ENCODE measurements at regions not wholly inside any gene's neighbourhood (a gene's known extent, or its start where the extent isn't known, plus 50 kb on each side); places are given as distances from the start of the nearest gene placed in this dataset.

DNA sequence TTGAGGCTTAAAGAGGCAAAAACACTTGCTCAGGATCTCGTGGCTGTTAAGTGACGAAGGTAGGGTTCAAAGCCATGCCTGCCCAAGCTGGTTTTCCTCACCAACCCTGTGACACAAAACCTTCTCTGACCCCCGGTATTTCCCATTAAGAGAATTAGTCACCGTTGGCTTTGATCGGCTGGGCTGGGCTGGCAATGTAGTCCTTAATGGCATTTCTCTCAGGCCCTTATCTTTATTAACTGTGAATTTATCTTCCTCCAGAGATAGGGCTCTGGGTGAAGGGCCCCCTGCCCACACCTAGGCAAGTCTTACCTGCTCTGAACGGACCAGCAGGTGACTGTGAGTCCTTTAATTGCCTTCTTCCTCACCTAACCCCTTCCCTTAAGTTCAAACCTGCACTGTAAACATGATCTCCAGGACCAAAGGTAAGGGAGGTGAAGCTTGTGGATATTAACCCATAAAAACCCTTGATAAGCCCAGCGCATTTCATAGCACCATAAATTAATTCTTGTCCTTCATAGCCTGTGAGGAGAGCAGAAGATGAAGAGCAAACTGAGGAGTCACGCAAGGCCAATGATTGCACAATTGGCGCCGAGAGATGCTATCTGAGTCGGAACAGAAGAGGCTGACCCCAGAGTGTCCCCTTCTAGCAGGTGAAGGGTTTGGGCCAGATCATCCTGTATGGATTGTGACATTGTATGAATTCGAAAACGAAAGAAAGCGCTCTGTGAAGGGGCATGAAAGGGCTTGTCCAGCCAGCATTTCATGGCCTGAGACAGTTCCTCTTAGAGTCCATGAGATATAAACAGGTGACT is 790.8 kb upstream of the TBX3 start:
- no peak for DNase-seq (ENCODE audit: low spot score)
- ATAC-seq = no peak

DNA sequence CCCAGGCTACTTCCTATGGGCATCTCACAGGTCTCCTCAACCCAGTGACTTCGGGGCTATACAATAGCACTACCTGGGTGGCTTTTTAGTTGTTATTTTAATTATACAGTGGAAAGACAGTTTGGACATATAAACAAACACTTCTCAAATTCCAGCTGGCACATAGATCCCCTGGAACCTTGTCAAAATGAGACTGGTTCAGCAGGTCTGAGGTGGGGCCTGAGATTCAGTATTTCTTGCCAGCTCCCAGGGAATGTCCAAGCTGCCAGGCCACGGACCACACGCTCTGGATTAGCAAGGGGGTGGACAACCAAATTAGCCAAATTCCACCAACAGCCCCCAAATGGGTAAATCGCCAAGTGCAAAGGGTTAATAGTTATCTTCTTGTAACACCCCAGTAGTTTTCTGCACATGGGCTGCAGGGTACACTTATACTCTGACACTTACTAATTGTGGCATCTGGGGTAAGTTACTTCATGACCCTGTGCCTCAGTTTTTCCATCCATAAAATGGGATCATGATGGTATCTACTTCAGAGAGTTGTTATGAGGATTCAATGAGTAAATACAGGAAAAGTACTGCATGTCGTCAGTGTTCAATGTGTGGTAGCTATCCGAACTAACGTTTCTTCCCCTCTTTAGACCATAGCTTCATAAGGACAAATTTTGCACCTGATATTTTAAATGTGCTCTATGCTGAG is 789.4 kb upstream of the TBX3 start:
- ATAC-seq (no peak), DNase-seq (ENCODE audit: low spot score) (no peak)

GRCh38 chr12:115472852-115473251 is 788.9 kb upstream of the TBX3 start:
- DNase-seq (ENCODE audit: low spot score) = no peak
- no peak for ATAC-seq

DNA sequence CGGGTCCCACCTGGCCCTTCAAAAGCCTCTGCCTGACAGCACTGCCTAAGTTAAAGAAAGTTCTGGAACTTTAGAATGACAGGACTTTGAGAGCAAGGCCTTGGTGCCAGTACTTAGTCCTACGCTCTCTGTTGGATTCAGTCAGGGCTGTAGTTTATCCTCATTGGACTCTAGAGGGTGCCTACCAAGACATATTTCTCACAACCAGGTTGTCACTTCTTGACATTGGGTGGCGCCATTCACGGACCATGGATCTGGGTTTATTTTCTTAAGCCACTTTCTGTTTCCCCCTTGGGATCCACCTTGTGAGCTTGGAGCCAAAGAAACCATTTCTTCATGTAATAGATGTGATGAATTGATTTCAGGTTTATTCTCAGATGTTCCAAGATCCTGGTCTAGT is 787.0 kb upstream of the TBX3 start:
- DNase-seq (ENCODE audit: low spot score) = no peak
- no peak for ATAC-seq

GRCh38 chr12:115470526-115470925 is 786.6 kb upstream of the TBX3 start:
- ATAC-seq (no peak), DNase-seq (ENCODE audit: low spot score) (no peak)

GRCh38 chr12:115468087-115468510 is 784.1 kb upstream of the TBX3 start:
- ATAC-seq (peak; percentile 99), DNase-seq (ENCODE audit: low spot score) (peak; percentile 71)

DNA sequence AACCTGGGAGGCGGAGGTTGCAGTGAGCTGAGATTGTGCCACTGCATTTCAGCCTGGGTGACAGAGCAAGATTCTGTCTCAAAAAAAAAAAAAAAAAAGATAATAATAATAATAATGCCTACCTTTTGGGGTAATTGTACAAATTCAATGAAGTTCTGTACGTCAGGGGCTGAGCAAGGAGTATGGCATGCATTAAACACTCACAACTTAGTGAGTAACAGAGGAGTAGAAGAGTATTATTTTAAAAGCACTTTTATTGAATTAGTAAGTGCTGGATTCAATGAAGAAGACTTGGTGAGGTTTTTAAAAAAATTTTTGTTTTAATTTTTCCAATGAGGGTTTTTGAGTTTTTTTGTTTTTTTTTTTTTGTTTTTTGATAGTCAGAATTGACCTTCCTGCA is 783.6 kb upstream of the TBX3 start:
- DNase-seq (ENCODE audit: low spot score) (no peak), ATAC-seq (no peak)

DNA sequence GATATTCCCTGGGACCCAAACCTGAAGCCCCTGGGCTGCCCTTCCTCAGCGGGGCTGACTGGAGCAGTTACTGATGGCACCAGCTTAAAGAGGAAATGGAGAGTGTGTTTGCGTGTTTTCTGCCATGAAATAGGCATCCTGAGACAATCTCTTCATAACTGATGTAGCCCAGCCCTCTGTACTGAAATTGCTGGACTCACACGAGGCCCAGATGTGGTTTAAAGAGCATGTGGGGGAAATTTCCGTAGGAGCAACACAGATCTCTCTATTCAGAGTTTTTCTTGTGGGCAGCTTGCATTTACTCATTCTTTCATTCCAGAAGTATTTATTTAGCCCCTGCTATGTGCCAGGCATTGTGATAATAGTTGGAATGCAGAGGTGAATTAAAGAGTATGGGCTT is 782.1 kb upstream of the TBX3 start:
- DNase-seq (ENCODE audit: low spot score) = no peak
- no peak for ATAC-seq

DNA sequence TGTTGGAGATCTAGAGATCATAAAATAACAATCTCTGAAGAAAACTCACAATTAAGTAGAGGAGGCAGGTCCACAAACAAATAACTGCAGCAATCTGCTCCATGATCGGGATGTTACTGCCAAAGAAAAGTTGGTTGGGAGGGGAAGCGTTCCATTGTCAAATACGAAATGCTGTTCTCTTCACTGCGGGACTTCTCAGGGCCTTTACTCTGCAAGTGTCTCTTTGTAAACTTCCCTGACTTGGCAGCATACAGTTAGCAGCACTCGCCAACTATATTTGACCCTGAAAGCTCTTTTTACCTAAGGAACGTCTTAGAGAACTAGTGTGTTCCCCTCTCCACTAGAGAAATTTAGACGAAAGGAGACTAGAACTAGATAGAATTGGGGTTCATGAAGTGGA is 780.7 kb upstream of the TBX3 start:
- no peak for ATAC-seq
- no peak for DNase-seq (ENCODE audit: low spot score)

DNA sequence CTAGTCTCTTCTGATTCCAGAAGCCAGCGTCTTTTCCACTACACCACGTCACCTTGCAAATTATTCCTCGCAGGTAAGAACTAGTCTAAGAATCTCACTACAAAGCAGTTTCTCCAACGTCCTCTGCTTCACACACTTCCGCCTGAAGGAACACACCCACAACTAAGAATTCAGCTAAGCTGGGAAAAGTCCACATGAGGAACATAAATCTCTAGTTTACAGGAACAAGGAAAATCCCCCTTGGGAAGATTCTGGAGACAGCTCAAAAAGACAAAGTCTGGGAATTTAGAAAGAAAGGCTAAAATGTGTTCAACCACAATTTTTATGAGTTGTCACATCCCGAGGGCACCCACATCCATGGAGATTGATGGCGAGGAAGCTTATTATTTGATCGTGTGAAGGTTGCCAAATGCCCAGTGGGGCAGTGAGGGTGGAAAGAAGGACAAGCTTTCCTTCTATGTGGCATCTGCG is 780.2 kb upstream of the TBX3 start:
- DNase-seq (ENCODE audit: low spot score) = no peak
- ATAC-seq = no peak

DNA sequence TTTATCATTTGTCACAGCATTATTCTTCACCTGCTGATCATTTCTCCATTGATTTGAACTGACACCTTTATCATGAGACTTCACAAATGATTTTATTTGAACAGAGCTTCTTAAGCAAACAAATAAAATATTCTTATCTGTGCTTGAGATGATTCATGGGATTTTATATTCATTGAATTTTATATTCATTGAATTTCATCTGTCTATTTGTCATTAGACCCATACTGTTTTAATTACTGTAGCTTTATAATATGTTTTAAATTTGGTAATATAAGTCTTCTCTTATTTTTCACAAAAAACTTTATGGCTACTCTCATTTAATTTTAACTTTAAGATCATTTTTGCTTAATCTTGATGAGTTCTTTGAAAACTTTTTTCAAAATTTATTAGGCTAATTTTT is 777.4 kb upstream of the TBX3 start:
- DNase-seq (ENCODE audit: low spot score) (no peak), ATAC-seq (no peak)

DNA sequence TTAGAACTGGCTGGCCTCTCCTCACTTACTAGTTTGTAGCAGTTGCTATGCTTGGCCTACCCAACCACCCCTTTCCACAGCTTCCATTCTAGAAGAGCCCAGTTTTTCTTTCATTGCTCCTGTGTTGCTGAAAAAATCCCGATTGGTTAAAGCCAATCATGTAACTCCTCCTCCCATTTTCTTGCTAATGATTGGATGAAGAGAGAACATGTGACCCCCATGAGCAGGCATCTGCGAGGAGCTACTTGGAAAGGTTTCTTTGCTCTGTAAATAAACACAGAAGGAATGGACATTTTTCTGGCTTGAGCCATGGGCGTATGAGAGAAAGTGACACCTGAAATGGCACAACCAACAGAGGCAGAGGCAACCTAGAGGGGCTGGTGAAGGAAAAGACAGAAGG is 773.8 kb upstream of the TBX3 start:
- DNase-seq (ENCODE audit: low spot score) (no peak), ATAC-seq (no peak)

GRCh38 chr12:115456946-115457689 is 773.1 kb upstream of the TBX3 start:
- DNase-seq (ENCODE audit: low spot score) = no peak
- no peak for ATAC-seq

- no peak for DNase-seq (ENCODE audit: low spot score)
- ATAC-seq = no peak
Measured at GRCh38 chr12:115455268-115455681, 771.3 kb upstream of the TBX3 start.

DNA sequence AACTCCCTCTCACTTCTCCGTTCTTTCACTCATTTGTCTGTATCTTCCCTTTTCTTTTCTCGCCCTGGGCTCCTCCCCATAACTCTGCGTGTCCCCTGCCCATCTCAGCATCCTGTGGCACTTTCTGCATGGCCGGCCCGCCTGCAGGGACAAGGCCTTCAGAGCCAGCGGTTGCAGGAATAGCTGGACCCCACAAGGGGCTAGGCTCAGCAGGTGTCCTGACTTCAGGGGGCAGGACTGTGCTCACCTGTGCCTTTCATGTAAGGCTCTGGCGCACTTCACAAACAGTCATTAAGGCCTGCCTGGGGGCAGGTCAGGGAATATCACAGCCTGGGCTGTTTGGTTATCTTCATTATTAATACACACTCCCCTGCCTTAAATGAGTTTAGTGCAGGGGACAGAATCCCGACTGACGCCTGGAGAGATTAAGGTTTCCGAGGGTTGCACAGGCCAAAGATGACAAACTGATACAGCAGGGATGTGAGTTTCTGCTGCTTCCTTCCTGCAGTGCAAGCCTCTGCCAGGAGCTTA is 768.8 kb upstream of the TBX3 start:
- DNase-seq (ENCODE audit: low spot score) = no peak
- no peak for ATAC-seq

- DNase-seq (ENCODE audit: low spot score) = no peak
- peak; percentile 85 for ATAC-seq
Measured at GRCh38 chr12:115451780-115452736, 768.1 kb upstream of the TBX3 start.

- no peak for ATAC-seq
- no peak for DNase-seq (ENCODE audit: low spot score)
Measured at GRCh38 chr12:115451151-115451779, 767.3 kb upstream of the TBX3 start.

- DNase-seq (ENCODE audit: low spot score) = no peak
- ATAC-seq = no peak
Measured at GRCh38 chr12:115450710-115451109, 766.7 kb upstream of the TBX3 start.

DNA sequence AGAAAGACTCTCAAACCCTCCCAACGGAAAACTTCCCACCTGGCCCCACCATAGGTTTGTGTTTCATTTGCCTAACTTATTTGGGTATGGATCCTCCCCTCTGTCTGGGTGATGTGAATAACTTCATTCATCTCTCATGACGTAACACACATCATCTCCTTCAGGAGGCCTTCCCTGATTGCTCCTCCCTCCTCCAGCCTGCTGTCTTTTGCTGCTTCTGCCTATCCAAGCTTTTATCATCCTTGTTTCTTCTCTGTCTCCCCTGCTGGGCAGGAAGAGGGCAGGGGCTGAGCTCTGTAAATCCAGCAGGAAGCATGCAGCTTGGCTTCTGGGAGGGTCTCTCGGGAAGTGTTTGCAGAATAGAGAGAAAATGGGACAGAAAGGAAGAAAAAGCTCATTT is 766.0 kb upstream of the TBX3 start:
- DNase-seq (ENCODE audit: low spot score) = no peak
- no peak for ATAC-seq

GRCh38 chr12:115449526-115449925 is 765.6 kb upstream of the TBX3 start:
- ATAC-seq (no peak), DNase-seq (ENCODE audit: low spot score) (no peak)
